ENCODE measurements at regions not wholly inside any gene's neighbourhood (a gene's known extent, or its start where the extent isn't known, plus 50 kb on each side); places are given as distances from the start of the nearest gene placed in this dataset.

GRCh38 chr13:37340901-37341670, 235.6 kb upstream of the CSNK1A1L start:
- no peak for TF ChIP-seq POLR2A (IDR thresholded peaks at IDR 0.05)
- no peak for TF ChIP-seq CTCF (IDR thresholded peaks at IDR 0.05)
